Suprapubic skin (tissue), 3 donors: ENCODE measurements at regions not wholly inside any gene's neighbourhood (a gene's known extent, or its start where the extent isn't known, plus 50 kb on each side); places are given as distances from the start of the nearest gene placed in this dataset.

ENCODE experiments used
- CTCF ChIP-seq, 2 donors: fragments of 200-600 bp in 1 of 2; fragments of 450-650 bp in 1 of 2; sonication (generic) in 1 of 2; IDR thresholded peaks; one replicate each; pipeline ENCODE4 v1.5.1; 2016 to 2019; ENCODE audit warnings: antibody characterized with exemption in 2 of 2, mild to moderate bottlenecking in 1 of 2, moderate library complexity in 1 of 2
- POLR2A ChIP-seq, 2 donors: fragments of 450-650 bp; IDR thresholded peaks; one replicate each; pipeline ENCODE4 v1.6.1; 2017; ENCODE audit warnings: antibody characterized with exemption in 2 of 2, mild to moderate bottlenecking in 2 of 2, moderate library complexity in 2 of 2

- TF ChIP-seq POLR2A (IDR thresholded peaks at IDR 0.05) (no peak), CTCF (IDR thresholded peaks at IDR 0.05) (no peak)
These were observed 84.2 kb upstream of the SLC25A26 start for GRCh38 chr3:66136597-66136996.
